H9 (cell line): ENCODE measurements at regions not wholly inside any gene's neighbourhood (a gene's known extent, or its start where the extent isn't known, plus 50 kb on each side); places are given as distances from the start of the nearest gene placed in this dataset.

Source experiments
- DNase-seq: peaks from one replicate; pipeline ENCODE4 v3.0.0-alpha.2; 2017
- H2AFZ ChIP-seq: one replicate; pipeline ENCODE4 v1.6.1; 2013; ENCODE audit warnings: mild to moderate bottlenecking, low read length, control low read depth, moderate library complexity
- H2AK5ac ChIP-seq: 2 replicates; pipeline ENCODE4 v1.6.1; 2013; ENCODE audit warnings: low read length, control low read depth, mixed read lengths; ENCODE audit not compliant: insufficient read length
- H2BK120ac ChIP-seq: one replicate; pipeline ENCODE4 v1.6.1; 2013; ENCODE audit warnings: low read depth, mild to moderate bottlenecking, low read length, control low read depth, inconsistent platforms; ENCODE audit not compliant: poor library complexity, severe bottlenecking
- H2BK12ac ChIP-seq: 2 replicates; pipeline ENCODE4 v1.6.1; 2013; ENCODE audit warnings: low read length, control low read depth, mixed read lengths, low read depth; ENCODE audit not compliant: insufficient read length
- H2BK15ac ChIP-seq: 2 replicates; pipeline ENCODE4 v1.6.1; 2013; ENCODE audit warnings: low read depth, low read length, control low read depth
- H2BK20ac ChIP-seq: one replicate; pipeline ENCODE4 v1.6.1; 2013; ENCODE audit warnings: low read depth, mild to moderate bottlenecking, low read length, control low read depth, inconsistent platforms; ENCODE audit not compliant: poor library complexity, severe bottlenecking
- H2BK5ac ChIP-seq: 2 replicates; pipeline ENCODE4 v1.6.1; 2013; ENCODE audit warnings: low read length, control low read depth, mixed read lengths; ENCODE audit not compliant: insufficient read length
- H3K14ac ChIP-seq: 2 replicates; pipeline ENCODE4 v1.6.1; 2013; ENCODE audit warnings: low read length, control low read depth; ENCODE audit not compliant: insufficient read depth
- H3K18ac ChIP-seq: 2 replicates; pipeline ENCODE4 v1.6.1; 2013; ENCODE audit warnings: low read depth, mild to moderate bottlenecking, mixed read lengths, low read length, control low read depth; ENCODE audit not compliant: insufficient read length
- H3K23ac ChIP-seq: 2 replicates; pipeline ENCODE4 v1.6.1; 2013; ENCODE audit warnings: low read length, control low read depth, mixed read lengths, low read depth; ENCODE audit not compliant: insufficient read length
- H3K23me2 ChIP-seq: 2 replicates; pipeline ENCODE4 v1.6.1; 2013; ENCODE audit warnings: low read depth, mild to moderate bottlenecking, mixed read lengths, low read length, control low read depth; ENCODE audit not compliant: insufficient read length, poor library complexity, severe bottlenecking
- H3K27ac ChIP-seq: 2 replicates; pipeline ENCODE4 v1.5.1; 2013; ENCODE audit warnings: low read length, control low read depth, mixed read lengths, low read depth; ENCODE audit not compliant: insufficient read length
- H3K27me3 ChIP-seq: 2 replicates; pipeline ENCODE4 v1.6.1; 2013; ENCODE audit warnings: low read length, control low read depth, inconsistent platforms; ENCODE audit not compliant: insufficient read depth
- H3K4ac ChIP-seq: 2 replicates; pipeline ENCODE4 v1.6.1; 2013; ENCODE audit warnings: low read depth, mild to moderate bottlenecking, control low read depth, inconsistent platforms, low read length, moderate library complexity
- H3K4me1 ChIP-seq: 2 replicates; pipeline ENCODE4 v1.6.1; 2013; ENCODE audit warnings: low read length, control low read depth, inconsistent platforms; ENCODE audit not compliant: insufficient read depth
- H3K4me2 ChIP-seq: 2 replicates; pipeline ENCODE4 v1.6.1; 2013; ENCODE audit warnings: low read length, control low read depth, mixed read lengths; ENCODE audit not compliant: insufficient read length, insufficient read depth
- H3K56ac ChIP-seq: 2 replicates; pipeline ENCODE4 v1.6.1; 2013; ENCODE audit warnings: low read depth, mild to moderate bottlenecking, mixed read lengths, low read length, control low read depth; ENCODE audit not compliant: insufficient read length
- H3K79me1 ChIP-seq: 2 replicates; pipeline ENCODE4 v1.6.1; 2013; ENCODE audit warnings: low read depth, mild to moderate bottlenecking, moderate library complexity, low read length, control low read depth, inconsistent platforms; ENCODE audit not compliant: insufficient read depth, poor library complexity, severe bottlenecking
- H3K79me2 ChIP-seq: 2 replicates; pipeline ENCODE4 v1.6.1; 2013; ENCODE audit warnings: low read length, control low read depth, inconsistent platforms; ENCODE audit not compliant: insufficient read depth
- H3K9ac ChIP-seq: 2 replicates; pipeline ENCODE4 v1.6.1; 2013; ENCODE audit warnings: low read length, control low read depth, mixed read lengths; ENCODE audit not compliant: insufficient read length; ENCODE audit errors: extremely low read depth
- H3K9me3 ChIP-seq: one replicate; pipeline ENCODE4 v1.6.1; 2013; ENCODE audit warnings: low read depth, low read length, inconsistent platforms; ENCODE audit not compliant: control insufficient read depth
- H3T11ph ChIP-seq: one replicate; pipeline ENCODE4 v1.6.1; 2013; ENCODE audit warnings: mild to moderate bottlenecking, low read length, control low read depth, inconsistent platforms
- H4K20me1 ChIP-seq: one replicate; pipeline ENCODE4 v1.6.1; 2013; ENCODE audit not compliant: control insufficient read depth, insufficient read length, insufficient read depth
- H4K5ac ChIP-seq: 2 replicates; pipeline ENCODE4 v1.6.1; 2013; ENCODE audit warnings: low read depth, mild to moderate bottlenecking, mixed read lengths, low read length, control low read depth; ENCODE audit not compliant: insufficient read length
- H4K8ac ChIP-seq: replicated peaks from 2 replicates; pipeline ENCODE4 v1.6.1; 2013; ENCODE audit warnings: low read length, control low read depth, mixed read lengths, low read depth; ENCODE audit not compliant: insufficient read length
- H4K91ac ChIP-seq: 2 replicates; pipeline ENCODE4 v1.6.1; 2013; ENCODE audit warnings: low read depth, mild to moderate bottlenecking, moderate library complexity, mixed read lengths, low read length, control low read depth; ENCODE audit not compliant: insufficient read length
- H3K27ac Mint-ChIP-seq, 3 experiments: 2 replicates in 2 of 3; 3 replicates in 1 of 3; pipeline ENCODE4 v1.8.0; 2020 to 2021; ENCODE audit warnings: mixed read lengths in 3 of 3, mild to moderate bottlenecking in 1 of 3, moderate library complexity in 1 of 3
- H3K27me3 Mint-ChIP-seq: 2 replicates; pipeline ENCODE4 v1.8.0; 2021; ENCODE audit warnings: low read depth, mild to moderate bottlenecking, moderate library complexity, mixed read lengths
- H3K36me3 Mint-ChIP-seq, 3 experiments: 2 replicates in 2 of 3; 3 replicates in 1 of 3; pipeline ENCODE4 v1.8.0; 2020 to 2021; ENCODE audit warnings: low read depth in 3 of 3, mixed read lengths in 3 of 3; ENCODE audit not compliant: insufficient read depth in 1 of 3
- H3K4me1 Mint-ChIP-seq, 2 experiments: 2 replicates each; pipeline ENCODE4 v1.8.0; 2020; ENCODE audit warnings: mixed read lengths in 2 of 2
- H3K4me3 Mint-ChIP-seq, 2 experiments: 2 replicates in 1 of 2; 3 replicates in 1 of 2; pipeline ENCODE4 v1.8.0; 2020 to 2021; ENCODE audit warnings: mild to moderate bottlenecking in 2 of 2, mixed read lengths in 2 of 2, moderate library complexity in 1 of 2
- H3K9me3 Mint-ChIP-seq, 2 experiments: 2 replicates in 1 of 2; 3 replicates in 1 of 2; pipeline ENCODE4 v1.8.0; 2020; ENCODE audit warnings: mild to moderate bottlenecking in 2 of 2, mixed read lengths in 2 of 2, moderate library complexity in 1 of 2
- CTCF ChIP-seq: fragments of 200-600 bp; sonication (generic); conservative IDR thresholded peaks from 3 replicates; pipeline ENCODE4 v1.8.0; 2021; ENCODE audit warnings: antibody characterized with exemption, mild to moderate bottlenecking
- WGBS: extraction: QIAGEN DNeasy Blood & Tissue Kit; methylation state at CpG from one replicate; pipeline ENCODE4 v1.1.7; 2013; ENCODE audit warnings: missing lambda C conversion rate, low lambda C conversion rate, mixed read lengths; ENCODE audit not compliant: insufficient read length; ENCODE audit errors: extremely low coverage; 5-methylcytosine and 5-hydroxymethylcytosine counted together

GRCh38 chr1:193520472-193520871 lies 334.1 kb upstream of the B3GALT2 start:
- no CpG with 5 or more reads among the region's 3 CpGs for WGBS
- no peak overlapping the region for H3K4ac ChIP-seq
- no peak overlapping the region for H3K4me2 ChIP-seq
- no peaks in the 10 kb centered on the region for H3K79me1 ChIP-seq
- no peak overlapping the region for H3K23ac ChIP-seq
- no peaks in the 10 kb centered on the region for H4K20me1 ChIP-seq
- H2BK15ac ChIP-seq, result no peak overlapping the region
- no peak for DNase-seq
- no peak overlapping the region for H2BK20ac ChIP-seq
- no peaks in the 10 kb centered on the region for H3K79me2 ChIP-seq
- Mint-ChIP-seq H3K36me3 (no peaks in the 10 kb centered on the region), H3K27ac (no peak overlapping the region), H3K27me3 (no peaks in the 10 kb centered on the region), H3K9me3 (no peaks in the 10 kb centered on the region), H3K4me3 (no peak overlapping the region), H3K4me1 (no peaks in the 10 kb centered on the region)
- no peak for TF ChIP-seq CTCF
- no peak overlapping the region for H3K56ac ChIP-seq
- H3T11ph ChIP-seq, result no peak overlapping the region
- H3K27ac ChIP-seq, result no peak overlapping the region
- no peak overlapping the region for H3K18ac ChIP-seq
- H3K4me1 ChIP-seq, result no peaks in the 10 kb centered on the region
- H2AFZ ChIP-seq, result no peak overlapping the region
- no peak overlapping the region for H4K91ac ChIP-seq
- no peak overlapping the region for H2BK120ac ChIP-seq
- no peak overlapping the region for H4K5ac ChIP-seq
- H4K8ac ChIP-seq, result no peak overlapping the region
- no peak overlapping the region for H2BK12ac ChIP-seq
- H2BK5ac ChIP-seq, result no peak overlapping the region
- no peaks in the 10 kb centered on the region for H3K27me3 ChIP-seq
- H3K14ac ChIP-seq, result no peak overlapping the region
- H3K9me3 ChIP-seq, result no peaks in the 10 kb centered on the region
- peaks cover 2% of the 10 kb centered on the region for H3K23me2 ChIP-seq
- no peak overlapping the region for H2AK5ac ChIP-seq
- H3K9ac ChIP-seq, result no peak overlapping the region
